ENCODE measurements at regions not wholly inside any gene's neighbourhood (a gene's known extent, or its start where the extent isn't known, plus 50 kb on each side); places are given as distances from the start of the nearest gene placed in this dataset.

DNA sequence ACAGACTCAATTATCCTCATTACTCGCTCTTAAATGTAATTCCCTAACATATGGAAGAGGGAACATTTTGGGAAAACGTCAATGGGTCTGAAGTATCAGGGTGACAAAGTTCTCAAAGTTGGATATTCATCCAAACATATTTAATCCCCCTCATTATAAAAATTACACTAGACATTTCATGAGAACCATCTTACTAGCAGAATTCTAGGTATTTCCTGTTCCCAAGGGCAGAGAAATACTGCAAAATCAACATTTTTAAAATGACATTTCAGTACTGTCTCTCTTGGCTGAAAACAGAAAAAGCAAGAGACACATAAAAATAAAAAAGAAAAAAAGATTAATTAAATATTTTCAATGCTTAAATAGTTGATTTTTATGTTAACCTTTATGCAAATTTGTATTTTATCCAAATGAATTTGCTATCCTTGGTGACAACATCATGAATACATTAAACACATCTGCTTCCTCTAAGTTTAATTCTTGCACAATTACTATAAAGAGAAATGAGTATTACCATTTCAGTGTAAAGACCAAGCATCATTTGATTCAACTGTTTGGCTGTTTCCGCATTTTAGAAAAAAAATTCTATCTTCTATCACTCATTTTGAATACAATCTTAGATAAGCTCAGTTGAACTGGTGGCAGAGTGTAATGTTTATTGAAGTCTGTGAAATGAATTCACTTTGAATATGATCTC is 114.8 kb upstream of the COL8A1 start:
- Histone ChIP-seq H3K4me2 (ENCODE audit: low read depth, low read length) (no peak overlapping the region), H3K27me3 (ENCODE audit: control insufficient read depth in 1 of 2, insufficient read depth in 2 of 2, low read length in 2 of 2) (no peaks in the 10 kb centered on the region), H3K9ac (ENCODE audit: insufficient read depth, low read depth, low read length) (no peak overlapping the region), H4K20me1 (ENCODE audit: insufficient read depth, low read length) (no peaks in the 10 kb centered on the region), H3K4me3 (replicated peaks in 1 of 3; ENCODE audit: insufficient read depth in 1 of 3, low read depth in 2 of 3, low read length in 3 of 3) (no peak overlapping the region), H3K27ac (ENCODE audit: extremely low read length, insufficient read depth, low read length) (no peak overlapping the region), H3K9me3 (ENCODE audit: low read length) (no peaks in the 10 kb centered on the region), H3K36me3 (replicated peaks in 1 of 2; ENCODE audit: control insufficient read depth in 1 of 2, insufficient read depth in 2 of 2, low read length in 2 of 2) (no peaks in the 10 kb centered on the region), H3K79me2 (ENCODE audit: insufficient read depth, low read length) (no peaks in the 10 kb centered on the region), H3K4me1 (ENCODE audit: insufficient read depth, low read length) (no peaks in the 10 kb centered on the region), H2AFZ (ENCODE audit: low read length) (no peak overlapping the region)
- ATAC-seq (no peak), DNase-seq (ENCODE audit: low spot score) (no peak), FAIRE-seq (no peak)
- ChIA-PET CTCF (ENCODE audit: low intra/inter-chr PET ratio, low total read pairs) (no interaction called here), POLR2A (no interaction called here)
- 4% methylated on average over 3 of the region's 3 CpGs for WGBS (ENCODE audit: low lambda C conversion rate)
- no peak for TF ChIP-seq ZNF790 (CRISPR knock-in tag; IDR thresholded peaks at IDR 0.05; ENCODE audit: borderline replicate concordance)
- TF ChIP-seq, protein P1, sequence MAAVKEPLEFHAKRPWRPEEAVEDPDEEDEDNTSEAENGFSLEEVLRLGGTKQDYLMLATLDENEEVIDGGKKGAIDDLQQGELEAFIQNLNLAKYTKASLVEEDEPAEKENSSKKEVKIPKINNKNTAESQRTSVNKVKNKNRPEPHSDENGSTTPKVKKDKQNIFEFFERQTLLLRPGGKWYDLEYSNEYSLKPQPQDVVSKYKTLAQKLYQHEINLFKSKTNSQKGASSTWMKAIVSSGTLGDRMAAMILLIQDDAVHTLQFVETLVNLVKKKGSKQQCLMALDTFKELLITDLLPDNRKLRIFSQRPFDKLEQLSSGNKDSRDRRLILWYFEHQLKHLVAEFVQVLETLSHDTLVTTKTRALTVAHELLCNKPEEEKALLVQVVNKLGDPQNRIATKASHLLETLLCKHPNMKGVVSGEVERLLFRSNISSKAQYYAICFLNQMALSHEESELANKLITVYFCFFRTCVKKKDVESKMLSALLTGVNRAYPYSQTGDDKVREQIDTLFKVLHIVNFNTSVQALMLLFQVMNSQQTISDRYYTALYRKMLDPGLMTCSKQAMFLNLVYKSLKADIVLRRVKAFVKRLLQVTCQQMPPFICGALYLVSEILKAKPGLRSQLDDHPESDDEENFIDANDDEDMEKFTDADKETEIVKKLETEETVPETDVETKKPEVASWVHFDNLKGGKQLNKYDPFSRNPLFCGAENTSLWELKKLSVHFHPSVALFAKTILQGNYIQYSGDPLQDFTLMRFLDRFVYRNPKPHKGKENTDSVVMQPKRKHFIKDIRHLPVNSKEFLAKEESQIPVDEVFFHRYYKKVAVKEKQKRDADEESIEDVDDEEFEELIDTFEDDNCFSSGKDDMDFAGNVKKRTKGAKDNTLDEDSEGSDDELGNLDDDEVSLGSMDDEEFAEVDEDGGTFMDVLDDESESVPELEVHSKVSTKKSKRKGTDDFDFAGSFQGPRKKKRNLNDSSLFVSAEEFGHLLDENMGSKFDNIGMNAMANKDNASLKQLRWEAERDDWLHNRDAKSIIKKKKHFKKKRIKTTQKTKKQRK (IDR thresholded peaks at IDR 0.05; ENCODE audit: low read length), result no peak
- intact Hi-C loops (cut with micrococcal nuclease; ENCODE audit: unreplicated experiment), result no loop called here
- no TSS peak for BruUV-seq (replicated peaks)
- in situ Hi-C loops (cut with HindIII; ENCODE audit: extremely low pct_ligation_motif_present, low pct_unique_long_range_greater_than_20kb), result no loop called here

DNA sequence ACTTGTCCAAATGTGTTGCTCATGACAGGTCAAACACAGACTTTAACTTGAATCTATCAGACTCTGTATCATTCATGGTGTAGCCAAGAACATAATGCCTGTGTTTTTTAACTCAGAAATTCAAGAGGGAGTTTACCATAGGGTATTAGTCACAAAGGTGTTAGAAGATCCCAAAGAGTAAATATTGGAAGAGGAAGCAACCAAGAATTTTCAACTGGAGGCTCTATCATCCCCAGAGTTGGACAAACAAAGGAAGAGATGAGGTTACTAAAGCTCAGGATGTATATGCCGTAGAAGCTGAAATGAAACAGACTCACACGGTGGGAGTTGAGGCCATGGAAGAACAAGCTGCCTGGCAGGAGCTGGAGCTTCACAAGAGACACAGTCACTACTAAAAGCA is 116.2 kb upstream of the COL8A1 start:
- no peak overlapping the region for H2AFZ ChIP-seq (ENCODE audit: low read length)
- H3K4me3 ChIP-seq (replicated peaks in 1 of 3; ENCODE audit: insufficient read depth in 1 of 3, low read depth in 2 of 3, low read length in 3 of 3), result no peak overlapping the region
- DNase-seq (ENCODE audit: low spot score) (no peak), FAIRE-seq (no peak), ATAC-seq (no peak)
- H4K20me1 ChIP-seq (ENCODE audit: insufficient read depth, low read length), result no peaks in the 10 kb centered on the region
- 0% methylated on average over 2 of the region's 2 CpGs for WGBS (ENCODE audit: low lambda C conversion rate)
- no peaks in the 10 kb centered on the region for H3K4me1 ChIP-seq (ENCODE audit: insufficient read depth, low read length)
- H3K9ac ChIP-seq (ENCODE audit: insufficient read depth, low read depth, low read length), result no peak overlapping the region
- H3K79me2 ChIP-seq (ENCODE audit: insufficient read depth, low read length), result no peaks in the 10 kb centered on the region
- no peaks in the 10 kb centered on the region for H3K27me3 ChIP-seq (ENCODE audit: control insufficient read depth in 1 of 2, insufficient read depth in 2 of 2, low read length in 2 of 2)
- H3K9me3 ChIP-seq (ENCODE audit: low read length), result no peaks in the 10 kb centered on the region
- no peaks in the 10 kb centered on the region for H3K36me3 ChIP-seq (replicated peaks in 1 of 2; ENCODE audit: control insufficient read depth in 1 of 2, insufficient read depth in 2 of 2, low read length in 2 of 2)
- in situ Hi-C loops (cut with HindIII; ENCODE audit: extremely low pct_ligation_motif_present, low pct_unique_long_range_greater_than_20kb), result no loop called here
- H3K4me2 ChIP-seq (ENCODE audit: low read depth, low read length), result no peak overlapping the region
- intact Hi-C loops (cut with micrococcal nuclease; ENCODE audit: unreplicated experiment), result no loop called here
- ChIA-PET POLR2A (no interaction called here), CTCF (ENCODE audit: low intra/inter-chr PET ratio, low total read pairs) (no interaction called here)
- TF ChIP-seq ZNF292 (CRISPR knock-in tag; IDR thresholded peaks at IDR 0.05; ENCODE audit: borderline replicate concordance, low read depth), result no peak
- no peak for TF ChIP-seq SOX13 (IDR thresholded peaks at IDR 0.05)
- TF ChIP-seq SOX13 (CRISPR knock-in tag; conservative IDR thresholded peaks at IDR 0.05 in 1 of 2, IDR thresholded peaks at IDR 0.05 in 1 of 2), result no peak
- no peak for TF ChIP-seq YY1 (IDR thresholded peaks at IDR 0.05; ENCODE audit: insufficient read depth, insufficient replicate concordance, low read depth, low read length)
- no peak for TF ChIP-seq ZNF296 (CRISPR knock-in tag; conservative IDR thresholded peaks at IDR 0.05)
- TF ChIP-seq SATB2 (CRISPR knock-in tag; IDR thresholded peaks at IDR 0.05), result no peak
- no peak for TF ChIP-seq SKI (IDR thresholded peaks at IDR 0.05; ENCODE audit: partially characterized antibody)
- TF ChIP-seq HOXD1 (CRISPR knock-in tag; IDR thresholded peaks at IDR 0.05), result no peak
- TF ChIP-seq, protein P2, sequence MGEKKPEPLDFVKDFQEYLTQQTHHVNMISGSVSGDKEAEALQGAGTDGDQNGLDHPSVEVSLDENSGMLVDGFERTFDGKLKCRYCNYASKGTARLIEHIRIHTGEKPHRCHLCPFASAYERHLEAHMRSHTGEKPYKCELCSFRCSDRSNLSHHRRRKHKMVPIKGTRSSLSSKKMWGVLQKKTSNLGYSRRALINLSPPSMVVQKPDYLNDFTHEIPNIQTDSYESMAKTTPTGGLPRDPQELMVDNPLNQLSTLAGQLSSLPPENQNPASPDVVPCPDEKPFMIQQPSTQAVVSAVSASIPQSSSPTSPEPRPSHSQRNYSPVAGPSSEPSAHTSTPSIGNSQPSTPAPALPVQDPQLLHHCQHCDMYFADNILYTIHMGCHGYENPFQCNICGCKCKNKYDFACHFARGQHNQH (CRISPR knock-in tag; IDR thresholded peaks at IDR 0.05), result no peak
- H3K27ac ChIP-seq (ENCODE audit: extremely low read length, insufficient read depth, low read length), result no peak overlapping the region
- no TSS peak for BruUV-seq (replicated peaks)

All from HepG2 (cell line).